ENCODE measurements at regions not wholly inside any gene's neighbourhood (a gene's known extent, or its start where the extent isn't known, plus 50 kb on each side); places are given as distances from the start of the nearest gene placed in this dataset.

DNA sequence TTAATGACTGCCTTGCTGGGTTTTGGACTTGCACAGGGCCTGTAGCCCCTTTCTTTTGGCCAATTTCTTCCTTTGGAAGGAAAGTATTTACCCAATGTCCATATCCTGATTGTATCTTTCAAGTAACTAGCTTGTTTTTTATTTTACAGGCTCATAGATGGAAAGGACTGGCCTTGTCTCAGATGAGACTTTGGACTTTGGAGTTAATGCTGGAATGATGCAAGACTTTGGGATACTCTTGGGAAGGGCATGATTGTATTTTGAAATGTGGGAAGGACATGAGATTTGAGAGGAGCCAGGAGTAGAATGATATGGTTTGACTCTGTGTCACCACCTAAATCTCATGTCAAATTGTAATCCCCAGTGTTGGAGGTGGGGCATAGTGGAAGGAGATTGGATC is 140.1 kb downstream of the C1orf94 start:
- TF ChIP-seq CBX3 (IDR thresholded peaks at IDR 0.05; ENCODE audit: low read depth) (no peak), FOSL1 (IDR thresholded peaks at IDR 0.05; ENCODE audit: low read depth) (no peak), MAX (IDR thresholded peaks at IDR 0.05) (no peak), EZH2phosphoT487 (IDR thresholded peaks at IDR 0.05; ENCODE audit: borderline replicate concordance) (no peak), SRF (IDR thresholded peaks at IDR 0.05; ENCODE audit: low read depth) (no peak), CEBPB (IDR thresholded peaks at IDR 0.05; ENCODE audit: low read depth) (no peak), ZNF274 (IDR thresholded peaks at IDR 0.05; ENCODE audit: low read depth, low read length) (no peak)
- TF ChIP-seq, protein P1, sequence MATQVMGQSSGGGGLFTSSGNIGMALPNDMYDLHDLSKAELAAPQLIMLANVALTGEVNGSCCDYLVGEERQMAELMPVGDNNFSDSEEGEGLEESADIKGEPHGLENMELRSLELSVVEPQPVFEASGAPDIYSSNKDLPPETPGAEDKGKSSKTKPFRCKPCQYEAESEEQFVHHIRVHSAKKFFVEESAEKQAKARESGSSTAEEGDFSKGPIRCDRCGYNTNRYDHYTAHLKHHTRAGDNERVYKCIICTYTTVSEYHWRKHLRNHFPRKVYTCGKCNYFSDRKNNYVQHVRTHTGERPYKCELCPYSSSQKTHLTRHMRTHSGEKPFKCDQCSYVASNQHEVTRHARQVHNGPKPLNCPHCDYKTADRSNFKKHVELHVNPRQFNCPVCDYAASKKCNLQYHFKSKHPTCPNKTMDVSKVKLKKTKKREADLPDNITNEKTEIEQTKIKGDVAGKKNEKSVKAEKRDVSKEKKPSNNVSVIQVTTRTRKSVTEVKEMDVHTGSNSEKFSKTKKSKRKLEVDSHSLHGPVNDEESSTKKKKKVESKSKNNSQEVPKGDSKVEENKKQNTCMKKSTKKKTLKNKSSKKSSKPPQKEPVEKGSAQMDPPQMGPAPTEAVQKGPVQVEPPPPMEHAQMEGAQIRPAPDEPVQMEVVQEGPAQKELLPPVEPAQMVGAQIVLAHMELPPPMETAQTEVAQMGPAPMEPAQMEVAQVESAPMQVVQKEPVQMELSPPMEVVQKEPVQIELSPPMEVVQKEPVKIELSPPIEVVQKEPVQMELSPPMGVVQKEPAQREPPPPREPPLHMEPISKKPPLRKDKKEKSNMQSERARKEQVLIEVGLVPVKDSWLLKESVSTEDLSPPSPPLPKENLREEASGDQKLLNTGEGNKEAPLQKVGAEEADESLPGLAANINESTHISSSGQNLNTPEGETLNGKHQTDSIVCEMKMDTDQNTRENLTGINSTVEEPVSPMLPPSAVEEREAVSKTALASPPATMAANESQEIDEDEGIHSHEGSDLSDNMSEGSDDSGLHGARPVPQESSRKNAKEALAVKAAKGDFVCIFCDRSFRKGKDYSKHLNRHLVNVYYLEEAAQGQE (IDR thresholded peaks at IDR 0.05; ENCODE audit: low read depth) = no peak
- TF ChIP-seq, protein P2, sequence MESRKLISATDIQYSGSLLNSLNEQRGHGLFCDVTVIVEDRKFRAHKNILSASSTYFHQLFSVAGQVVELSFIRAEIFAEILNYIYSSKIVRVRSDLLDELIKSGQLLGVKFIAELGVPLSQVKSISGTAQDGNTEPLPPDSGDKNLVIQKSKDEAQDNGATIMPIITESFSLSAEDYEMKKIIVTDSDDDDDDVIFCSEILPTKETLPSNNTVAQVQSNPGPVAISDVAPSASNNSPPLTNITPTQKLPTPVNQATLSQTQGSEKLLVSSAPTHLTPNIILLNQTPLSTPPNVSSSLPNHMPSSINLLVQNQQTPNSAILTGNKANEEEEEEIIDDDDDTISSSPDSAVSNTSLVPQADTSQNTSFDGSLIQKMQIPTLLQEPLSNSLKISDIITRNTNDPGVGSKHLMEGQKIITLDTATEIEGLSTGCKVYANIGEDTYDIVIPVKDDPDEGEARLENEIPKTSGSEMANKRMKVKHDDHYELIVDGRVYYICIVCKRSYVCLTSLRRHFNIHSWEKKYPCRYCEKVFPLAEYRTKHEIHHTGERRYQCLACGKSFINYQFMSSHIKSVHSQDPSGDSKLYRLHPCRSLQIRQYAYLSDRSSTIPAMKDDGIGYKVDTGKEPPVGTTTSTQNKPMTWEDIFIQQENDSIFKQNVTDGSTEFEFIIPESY (IDR thresholded peaks at IDR 0.05; ENCODE audit: extremely low read depth, insufficient replicate concordance, low read length) = no peak
- TF ChIP-seq, protein P3, sequence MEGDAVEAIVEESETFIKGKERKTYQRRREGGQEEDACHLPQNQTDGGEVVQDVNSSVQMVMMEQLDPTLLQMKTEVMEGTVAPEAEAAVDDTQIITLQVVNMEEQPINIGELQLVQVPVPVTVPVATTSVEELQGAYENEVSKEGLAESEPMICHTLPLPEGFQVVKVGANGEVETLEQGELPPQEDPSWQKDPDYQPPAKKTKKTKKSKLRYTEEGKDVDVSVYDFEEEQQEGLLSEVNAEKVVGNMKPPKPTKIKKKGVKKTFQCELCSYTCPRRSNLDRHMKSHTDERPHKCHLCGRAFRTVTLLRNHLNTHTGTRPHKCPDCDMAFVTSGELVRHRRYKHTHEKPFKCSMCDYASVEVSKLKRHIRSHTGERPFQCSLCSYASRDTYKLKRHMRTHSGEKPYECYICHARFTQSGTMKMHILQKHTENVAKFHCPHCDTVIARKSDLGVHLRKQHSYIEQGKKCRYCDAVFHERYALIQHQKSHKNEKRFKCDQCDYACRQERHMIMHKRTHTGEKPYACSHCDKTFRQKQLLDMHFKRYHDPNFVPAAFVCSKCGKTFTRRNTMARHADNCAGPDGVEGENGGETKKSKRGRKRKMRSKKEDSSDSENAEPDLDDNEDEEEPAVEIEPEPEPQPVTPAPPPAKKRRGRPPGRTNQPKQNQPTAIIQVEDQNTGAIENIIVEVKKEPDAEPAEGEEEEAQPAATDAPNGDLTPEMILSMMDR (IDR thresholded peaks at IDR 0.05 in 2 of 3, conservative IDR thresholded peaks at IDR 0.05 in 1 of 3; ENCODE audit: borderline replicate concordance in 1 of 3, insufficient read depth in 1 of 3, low read depth in 2 of 3, low read length in 2 of 3) = no peak
- ChIA-PET CTCF (no interaction called here), RAD21 (ENCODE audit: low non-redundant PET in 1 of 2, low total read pairs in 2 of 2, uncharacterized antibody in 2 of 2, unreplicated experiment in 2 of 2) (no interaction called here), POLR2A (no interaction called here)
- ATAC-seq (no peak), DNase-seq (ENCODE audit: low read depth, low spot score) (no peak)
- H2AFZ ChIP-seq (ENCODE audit: low read depth, low read length, poor library complexity, severe bottlenecking) = no peak overlapping the region
- no peaks in the 10 kb centered on the region for H3K27me3 ChIP-seq (ENCODE audit: insufficient read depth, low read length)
- H3K36me3 ChIP-seq (ENCODE audit: control insufficient read depth in 1 of 2, insufficient read depth in 2 of 2, low read length in 2 of 2) = no peaks in the 10 kb centered on the region
- H3K4me3 ChIP-seq (replicated peaks in 1 of 2; ENCODE audit: low read depth in 1 of 2, low read length in 2 of 2) = no peak overlapping the region
- H3K9me2 ChIP-seq (ENCODE audit: insufficient read depth) = no peaks in the 10 kb centered on the region
- no peak overlapping the region for H3K9ac ChIP-seq (ENCODE audit: low read length)
- no peak overlapping the region for H3K27ac ChIP-seq (ENCODE audit: low read depth, low read length)
- intact Hi-C loops (cut with micrococcal nuclease) = no loop called here
- H3K4me2 ChIP-seq (ENCODE audit: low read length) = no peak overlapping the region
- no peaks in the 10 kb centered on the region for H3K4me1 ChIP-seq (ENCODE audit: control insufficient read depth in 1 of 2, insufficient read depth in 2 of 2, low read length in 2 of 2)
- no peaks in the 10 kb centered on the region for H4K20me1 ChIP-seq (ENCODE audit: insufficient read depth)
- no TSS peak for BruUV-seq (replicated peaks)
- H3K9me3 ChIP-seq (ENCODE audit: control insufficient read depth in 1 of 2, insufficient read depth in 1 of 2, low read depth in 1 of 2, low read length in 2 of 2) = no peaks in the 10 kb centered on the region
- H3K79me2 ChIP-seq (ENCODE audit: insufficient read depth, low read length) = no peaks in the 10 kb centered on the region

Data from HCT116 (cell line).